ENCODE measurements at regions not wholly inside any gene's neighbourhood (a gene's known extent, or its start where the extent isn't known, plus 50 kb on each side); places are given as distances from the start of the nearest gene placed in this dataset.
"Not testable (repeated sequence)": the region's sequence is repeated elsewhere in the genome, so short reads cannot be mapped to it uniquely, and the experiment has no call there.

DNA sequence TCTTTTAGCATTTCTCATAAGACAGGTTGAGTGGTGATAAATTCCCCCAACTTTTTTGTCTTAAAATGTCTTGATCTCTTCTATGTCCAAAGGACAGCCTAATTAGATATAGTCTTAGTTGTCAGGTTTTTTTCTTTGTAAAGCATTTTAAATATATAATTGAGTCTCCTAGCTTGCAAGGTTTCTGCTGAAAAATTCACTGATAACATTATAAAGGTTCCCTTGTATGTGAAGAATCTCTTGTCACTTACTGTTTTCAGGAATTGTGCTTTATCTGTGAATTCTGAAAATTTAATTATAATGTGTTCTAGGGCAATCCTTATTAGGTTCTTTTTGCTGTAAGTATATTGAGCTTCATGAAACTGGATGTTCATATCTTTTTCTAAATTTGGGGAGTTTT is 96.8 kb upstream of the ZNF92 start:
- peaks cover 7 to 61% (median 41%) of the 10 kb centered on the region in 9 donors for H3K9me3 Mint-ChIP-seq
- POLR2A ChIA-PET: no interaction called here
- H3K36me3 Mint-ChIP-seq: peaks cover 0 to 49% (median 15%) of the 10 kb centered on the region in 3 donors
- H3K4me1 Mint-ChIP-seq: no peaks in the 10 kb centered on the region
- no peak overlapping the region for H3K27ac Mint-ChIP-seq
- H3K4me3 Mint-ChIP-seq: no peak overlapping the region
- no peak for ATAC-seq
- H3K27me3 Mint-ChIP-seq: peaks cover 20 to 81% (median 33%) of the 10 kb centered on the region in 5 donors
- no peak for DNase-seq

- peaks cover 34 to 92% (median 52%) of the 10 kb centered on the region in 5 donors for H3K27me3 Mint-ChIP-seq
- peaks cover 8 to 49% (median 32%) of the 10 kb centered on the region in 9 donors for H3K9me3 Mint-ChIP-seq
- peaks cover 0 to 10% (median 8%) of the 10 kb centered on the region in 4 donors for H3K4me1 Mint-ChIP-seq
- POLR2A ChIA-PET, ATAC-seq, DNase-seq, H3K27ac Mint-ChIP-seq, H3K4me3 Mint-ChIP-seq: not testable (repeated sequence)
- H3K36me3 Mint-ChIP-seq: peaks cover 0 to 31% (median 12%) of the 10 kb centered on the region in 3 donors
Observed at GRCh38 chr7:65271502-65271901, 102.2 kb upstream of the ZNF92 start.

DNA sequence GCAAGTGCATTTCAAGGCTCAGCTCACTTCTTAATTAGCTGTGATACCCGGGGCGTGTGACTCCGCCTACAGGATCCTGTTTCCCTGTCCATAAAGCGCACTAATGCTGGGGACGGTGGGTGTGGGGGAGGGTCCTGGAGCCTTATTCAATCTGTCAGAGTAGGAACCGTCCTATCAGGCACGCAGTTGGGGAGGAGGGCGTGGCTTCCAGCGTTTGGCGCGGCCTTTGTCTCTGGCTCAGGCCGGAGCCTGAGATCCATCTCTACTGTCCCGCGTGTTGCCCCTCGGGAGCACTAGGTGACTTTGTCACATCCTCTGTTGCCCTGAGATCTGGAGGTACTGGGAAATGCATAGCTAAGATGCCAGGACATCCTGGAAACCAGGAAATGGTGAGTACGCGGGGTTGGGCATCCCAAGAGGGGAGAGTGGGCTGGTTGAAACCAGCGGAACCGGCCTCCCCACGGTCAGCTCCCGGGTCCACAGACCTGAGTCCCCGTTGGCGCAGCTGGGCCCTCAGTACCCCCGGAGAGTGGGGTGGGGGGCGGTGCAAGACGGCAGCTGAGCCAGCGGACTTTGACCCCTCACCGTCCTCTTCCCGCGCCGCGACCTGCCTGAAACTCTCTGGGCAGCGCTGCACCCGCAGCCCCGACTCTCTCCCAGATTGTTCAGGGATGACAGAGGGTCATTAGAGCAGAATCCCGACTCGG is 104.4 kb upstream of the ZNF92 start:
- H3K4me3 Mint-ChIP-seq: peak overlapping the region; percentile 63 to 88 (median 78)
- ATAC-seq (peak; percentile 57 to 59), DNase-seq (no peak)
- H3K4me1 Mint-ChIP-seq: peaks cover 0 to 10% (median 8%) of the 10 kb centered on the region in 4 donors
- H3K27ac Mint-ChIP-seq: peak overlapping the region in 1 of 10 donors; percentile 53
- H3K36me3 Mint-ChIP-seq: peaks cover 0 to 16% (median 2%) of the 10 kb centered on the region in 3 donors
- H3K27me3 Mint-ChIP-seq: peaks cover 29 to 78% (median 46%) of the 10 kb centered on the region in 5 donors
- POLR2A ChIA-PET: no interaction called here
- peaks cover 0 to 29% (median 13%) of the 10 kb centered on the region in 9 donors for H3K9me3 Mint-ChIP-seq

- peaks cover 27 to 73% (median 46%) of the 10 kb centered on the region in 5 donors for H3K27me3 Mint-ChIP-seq
- peaks cover 0 to 23% (median 7%) of the 10 kb centered on the region in 9 donors for H3K9me3 Mint-ChIP-seq
- no peak overlapping the region for H3K27ac Mint-ChIP-seq
- POLR2A ChIA-PET: no interaction called here
- peaks cover 0 to 10% (median 8%) of the 10 kb centered on the region in 4 donors for H3K4me1 Mint-ChIP-seq
- ATAC-seq (no peak), DNase-seq (no peak)
- peaks cover 0 to 11% (median 0%) of the 10 kb centered on the region in 3 donors for H3K36me3 Mint-ChIP-seq
- H3K4me3 Mint-ChIP-seq: peak overlapping the region; percentile 63 to 88 (median 78)
Observed at GRCh38 chr7:65268782-65269149, 104.9 kb upstream of the ZNF92 start.

DNA sequence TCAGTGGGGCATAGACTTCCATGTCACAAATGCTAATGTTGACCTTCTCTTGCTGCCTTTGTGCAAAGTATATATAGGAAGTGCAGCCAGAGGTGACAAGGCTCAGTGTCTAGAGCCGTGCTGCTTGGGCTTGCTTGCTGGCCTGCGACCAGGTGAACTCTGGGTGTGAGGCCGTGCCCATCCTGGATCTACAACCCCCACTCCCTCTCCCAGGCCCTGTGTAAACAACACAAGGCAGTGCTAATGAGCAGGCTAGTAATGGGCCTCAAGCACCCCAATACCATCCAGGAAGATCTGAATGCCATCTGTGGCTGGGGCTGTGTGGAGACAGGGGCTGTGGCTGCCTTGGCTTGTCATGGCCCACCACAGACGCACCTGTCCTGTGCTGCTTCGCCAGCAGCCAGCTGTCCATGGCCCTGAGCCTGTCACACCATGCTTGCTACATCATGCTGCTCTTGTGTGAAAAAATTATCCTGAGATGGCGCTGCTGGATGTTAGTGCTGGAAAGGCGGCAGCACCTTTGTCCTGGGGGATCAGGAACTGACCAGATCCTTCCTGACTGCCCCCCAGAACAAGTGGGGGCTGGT is 107.6 kb upstream of the ZNF92 start:
- H3K27me3 Mint-ChIP-seq: peaks cover 18 to 47% (median 31%) of the 10 kb centered on the region in 5 donors
- H3K36me3 Mint-ChIP-seq: no peaks in the 10 kb centered on the region
- H3K27ac Mint-ChIP-seq: no peak overlapping the region
- POLR2A ChIA-PET: no interaction called here
- ATAC-seq: no peak
- H3K9me3 Mint-ChIP-seq: peaks cover 0 to 2% (median 0%) of the 10 kb centered on the region in 9 donors
- DNase-seq: no peak
- H3K4me1 Mint-ChIP-seq: peaks cover 2 to 10% (median 8%) of the 10 kb centered on the region in 4 donors
- no peak overlapping the region for H3K4me3 Mint-ChIP-seq

- POLR2A ChIA-PET: no interaction called here
- H3K27ac Mint-ChIP-seq: no peak overlapping the region
- peaks cover 12 to 30% (median 19%) of the 10 kb centered on the region in 5 donors for H3K27me3 Mint-ChIP-seq
- H3K4me1 Mint-ChIP-seq: peaks cover 2 to 5% (median 3%) of the 10 kb centered on the region in 4 donors
- H3K36me3 Mint-ChIP-seq: no peaks in the 10 kb centered on the region
- no peak overlapping the region for H3K4me3 Mint-ChIP-seq
- no peak for ATAC-seq
- H3K9me3 Mint-ChIP-seq: peaks cover 0 to 4% (median 0%) of the 10 kb centered on the region in 9 donors
- DNase-seq: no peak
Observed at GRCh38 chr7:65264258-65264657, 109.4 kb upstream of the ZNF92 start.

DNA sequence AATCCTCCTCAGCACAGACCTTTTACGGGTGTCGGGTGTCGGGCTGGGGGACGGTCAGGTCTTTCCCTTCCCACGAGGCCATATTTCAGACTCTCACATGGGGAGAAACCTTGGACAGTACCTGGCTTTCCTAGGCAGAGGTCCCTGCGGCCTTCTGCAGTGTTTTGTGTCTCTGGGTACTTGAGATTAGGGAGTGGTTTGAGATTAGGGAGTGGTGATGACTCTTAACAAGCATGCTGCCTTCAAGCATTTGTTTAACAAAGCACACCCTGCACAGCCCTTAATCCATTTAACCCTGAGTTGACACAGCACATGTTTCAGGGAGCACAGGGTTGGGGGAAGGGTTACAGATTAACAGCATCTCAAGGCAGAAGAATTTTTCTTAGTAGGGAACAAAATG is 113.0 kb upstream of the ZNF92 start:
- ATAC-seq, H3K9me3 Mint-ChIP-seq, H3K4me1 Mint-ChIP-seq, DNase-seq, POLR2A ChIA-PET, H3K36me3 Mint-ChIP-seq, H3K27ac Mint-ChIP-seq, H3K27me3 Mint-ChIP-seq, H3K4me3 Mint-ChIP-seq: not testable (repeated sequence)

- not testable (repeated sequence) for H3K36me3 Mint-ChIP-seq, H3K9me3 Mint-ChIP-seq
Observed at GRCh38 chr7:65259864-65260525, 113.7 kb upstream of the ZNF92 start.

GRCh38 chr7:65254061-65254460 is 119.6 kb upstream of the ZNF92 start:
- H3K27me3 Mint-ChIP-seq: peaks cover 8 to 39% (median 23%) of the 10 kb centered on the region in 5 donors
- peaks cover 0 to 9% (median 0%) of the 10 kb centered on the region in 9 donors for H3K9me3 Mint-ChIP-seq

More at GRCh38 chr7:65259864-65260525, 113.7 kb upstream of the ZNF92 start:
- POLR2A ChIA-PET, DNase-seq, H3K27me3 Mint-ChIP-seq, H3K4me3 Mint-ChIP-seq, H3K27ac Mint-ChIP-seq, ATAC-seq, H3K4me1 Mint-ChIP-seq: not testable (repeated sequence)

DNA sequence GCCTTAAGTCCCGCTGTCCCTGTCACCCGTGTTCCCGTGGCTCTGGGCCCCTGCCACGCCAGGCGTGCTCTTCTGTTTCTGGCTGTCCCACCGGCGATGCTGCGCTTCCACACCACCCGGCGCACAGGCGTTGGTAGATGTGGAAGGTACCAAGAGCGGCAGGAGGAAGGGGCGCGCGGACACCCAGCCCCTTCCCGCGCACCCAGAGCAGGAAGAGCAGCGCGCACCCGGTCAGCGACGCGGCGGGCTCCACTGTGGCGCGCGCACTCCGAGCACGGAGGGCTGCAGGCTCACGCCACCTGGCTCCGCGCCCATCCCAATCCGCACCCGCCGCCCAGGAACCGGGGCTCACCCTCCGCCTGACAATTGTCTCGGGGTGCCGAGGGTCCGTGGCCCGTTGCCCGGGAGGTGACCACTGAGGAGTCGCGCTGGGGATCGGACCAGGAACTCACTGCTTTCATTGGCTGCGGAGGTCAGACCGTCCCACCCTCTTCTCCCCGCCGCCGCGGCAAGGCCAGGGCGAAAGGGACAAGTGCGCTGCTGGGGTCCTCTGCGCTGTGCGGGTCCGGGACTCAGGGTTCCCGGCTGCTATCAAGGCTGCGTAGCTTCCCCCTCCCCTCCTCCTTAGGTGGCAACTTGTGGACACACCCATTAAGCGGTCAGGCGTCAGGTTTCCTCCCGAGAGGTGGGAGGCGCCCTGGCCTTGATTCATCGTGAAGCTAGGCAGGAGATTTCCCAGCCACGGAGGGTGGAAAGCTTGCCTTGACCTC is 121.6 kb upstream of the ZNF92 start:
- POLR2A ChIA-PET: no interaction called here
- H3K9me3 Mint-ChIP-seq: peaks cover 0 to 9% (median 0%) of the 10 kb centered on the region in 9 donors
- ATAC-seq: peak; percentile 49 to 60
- no peaks in the 10 kb centered on the region for H3K36me3 Mint-ChIP-seq
- H3K4me1 Mint-ChIP-seq: peaks cover 6 to 9% (median 7%) of the 10 kb centered on the region in 4 donors
- peaks cover 8 to 46% (median 24%) of the 10 kb centered on the region in 5 donors for H3K27me3 Mint-ChIP-seq
- DNase-seq: no peak
- peak overlapping the region; percentile 66 to 86 (median 73) for H3K4me3 Mint-ChIP-seq
- H3K27ac Mint-ChIP-seq: peak overlapping the region in 1 of 10 donors; percentile 53

More at GRCh38 chr7:65254061-65254460, 119.6 kb upstream of the ZNF92 start:
- no peak overlapping the region for H3K27ac Mint-ChIP-seq
- ATAC-seq (no peak), DNase-seq (no peak)
- POLR2A ChIA-PET: no interaction called here
- H3K4me1 Mint-ChIP-seq: peaks cover 6 to 9% (median 7%) of the 10 kb centered on the region in 4 donors
- no peak overlapping the region for H3K4me3 Mint-ChIP-seq
- no peaks in the 10 kb centered on the region for H3K36me3 Mint-ChIP-seq

DNA sequence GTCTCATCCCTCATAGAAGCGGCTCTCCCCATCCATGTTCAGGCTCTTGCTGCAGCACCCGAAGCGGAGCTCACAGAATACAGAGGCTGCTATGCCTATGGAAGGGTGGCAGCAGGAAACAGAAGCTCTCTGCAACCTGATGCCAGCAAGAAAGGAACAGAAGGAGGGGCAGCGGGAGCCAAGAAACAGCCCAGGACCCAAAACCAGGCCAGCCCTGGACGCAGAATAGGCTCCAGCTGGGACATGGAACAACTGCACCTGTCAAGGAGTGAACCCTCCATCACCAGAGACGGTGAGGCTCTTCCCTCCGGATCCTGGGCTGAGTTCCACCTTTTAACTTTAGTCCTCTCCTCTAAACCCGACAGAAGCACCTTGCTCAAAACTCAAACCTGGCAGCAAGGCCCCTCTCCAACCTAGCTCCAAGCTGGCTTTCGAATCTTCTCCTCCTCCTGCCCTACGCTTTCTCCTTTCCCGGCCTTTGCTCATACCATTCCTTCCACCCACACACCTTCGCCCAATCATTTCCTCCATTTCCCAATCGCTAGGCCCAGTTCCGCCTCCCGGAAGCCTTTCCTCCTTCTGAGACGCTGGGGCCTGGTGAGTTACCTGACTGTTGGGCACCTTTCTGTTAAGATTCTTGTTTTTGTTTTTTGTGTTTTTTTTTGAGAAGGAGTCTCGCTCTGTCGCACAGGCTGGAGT is 122.8 kb upstream of the ZNF92 start:
- Mint-ChIP-seq H3K36me3 (no peaks in the 10 kb centered on the region), H3K9me3 (peaks cover 0 to 3% (median 0%) of the 10 kb centered on the region in 9 donors), H3K27ac (peak overlapping the region in 1 of 10 donors; percentile 4), H3K27me3 (peaks cover 8 to 46% (median 24%) of the 10 kb centered on the region in 5 donors), H3K4me1 (peaks cover 6 to 9% (median 7%) of the 10 kb centered on the region in 4 donors), H3K4me3 (peak overlapping the region in 6 of 10 donors; percentile 12 to 82 (median 50))
- no peak for ATAC-seq
- no peak for DNase-seq
- POLR2A ChIA-PET: no interaction called here

- Mint-ChIP-seq H3K4me3 (peak overlapping the region in 6 of 10 donors; percentile 5 to 59 (median 34)), H3K27ac (peak overlapping the region in 1 of 10 donors; percentile 20), H3K4me1 (peaks cover 6 to 9% (median 7%) of the 10 kb centered on the region in 4 donors), H3K27me3 (peaks cover 8 to 46% (median 24%) of the 10 kb centered on the region in 5 donors), H3K9me3 (peaks cover 0 to 3% (median 0%) of the 10 kb centered on the region in 9 donors), H3K36me3 (no peaks in the 10 kb centered on the region)
- DNase-seq (no peak), ATAC-seq (no peak)
- POLR2A ChIA-PET: no interaction called here
Observed at GRCh38 chr7:65250216-65250615, 123.4 kb upstream of the ZNF92 start.

Data from naive thymus-derived CD8-positive, alpha-beta T cell (primary cell).